GM12878 (cell line): ENCODE measurements at regions not wholly inside any gene's neighbourhood (a gene's known extent, or its start where the extent isn't known, plus 50 kb on each side); places are given as distances from the start of the nearest gene placed in this dataset.

Source experiments
- BHLHE40 ChIP-seq, 2 experiments: fragments of 450-650 bp in 1 of 2; IDR thresholded peaks; 2 replicates each; pipeline ENCODE4 v1.6.1; 2011 to 2017; ENCODE audit warnings: low read depth in 2 of 2, borderline replicate concordance in 1 of 2, improper control_type of control experiment in 1 of 2, low read length in 1 of 2, mild to moderate bottlenecking in 1 of 2
- ESRRA ChIP-seq: IDR thresholded peaks from 2 replicates; pipeline ENCODE4 v1.6.1; 2012; ENCODE audit warnings: mild to moderate bottlenecking, low read length, improper control_type of control experiment
- FOS ChIP-seq: IDR thresholded peaks from 3 replicates; pipeline ENCODE4 v1.6.1; 2011; ENCODE audit warnings: borderline replicate concordance; ENCODE audit not compliant: insufficient read length; ENCODE audit errors: extremely low read depth
- MTA3 ChIP-seq: IDR thresholded peaks from 2 replicates; pipeline ENCODE4 v1.6.1; 2012; ENCODE audit warnings: low read length, inconsistent platforms, borderline replicate concordance
- MYC ChIP-seq: IDR thresholded peaks from 2 replicates; pipeline ENCODE4 v1.6.1; 2011; ENCODE audit warnings: mild to moderate bottlenecking, low read length, moderate library complexity, inconsistent platforms; ENCODE audit not compliant: insufficient read depth, insufficient replicate concordance, insufficient read length, severe bottlenecking
- NFYB ChIP-seq: IDR thresholded peaks from 2 replicates; pipeline ENCODE4 v1.6.1; 2011; ENCODE audit warnings: low read depth, mild to moderate bottlenecking, low read length, improper control_type of control experiment, moderate library complexity; ENCODE audit not compliant: insufficient read depth
- POLR2AphosphoS5 ChIP-seq: IDR thresholded peaks from 2 replicates; pipeline ENCODE4 v1.6.1; 2011; ENCODE audit warnings: mild to moderate bottlenecking, low read length, inconsistent platforms
- RAD21 ChIP-seq: IDR thresholded peaks from 2 replicates; pipeline ENCODE4 v1.6.1; 2011; ENCODE audit warnings: mild to moderate bottlenecking, low read depth, low read length, moderate library complexity; ENCODE audit not compliant: insufficient read depth
- TCF7 ChIP-seq: IDR thresholded peaks from 2 replicates; pipeline ENCODE4 v1.6.1; 2014; ENCODE audit warnings: antibody characterized with exemption, borderline replicate concordance
- YBX1 ChIP-seq: fragments of 450-650 bp; IDR thresholded peaks from 2 replicates; pipeline ENCODE4 v1.6.1; 2016; ENCODE audit warnings: antibody characterized with exemption
- TF ChIP-seq, protein P1 (sequence below): fragments of 450-650 bp; formaldehyde crosslinking; IDR thresholded peaks from 2 replicates; pipeline ENCODE4 v1.5.0; 2022; ENCODE audit warnings: mild to moderate bottlenecking, missing genetic modification characterization
- TF ChIP-seq, protein P2 (sequence below), 3 experiments: IDR thresholded peaks in 2 of 3; conservative IDR thresholded peaks in 1 of 3; 2 replicates each; pipeline ENCODE4 v1.5.1; 2011; ENCODE audit warnings: low read depth in 3 of 3, low read length in 3 of 3, mild to moderate bottlenecking in 3 of 3, control low read depth in 2 of 3, moderate library complexity in 2 of 3, inconsistent platforms in 1 of 3, mixed read lengths in 1 of 3; ENCODE audit not compliant: control insufficient read depth in 2 of 3, insufficient read depth in 1 of 3; ENCODE audit errors: extremely low read depth in 1 of 3
- TF ChIP-seq, protein P3 (sequence below): fragments of 450-650 bp; IDR thresholded peaks from 2 replicates; pipeline ENCODE4 v1.6.1; 2017; ENCODE audit warnings: borderline replicate concordance

DNA sequence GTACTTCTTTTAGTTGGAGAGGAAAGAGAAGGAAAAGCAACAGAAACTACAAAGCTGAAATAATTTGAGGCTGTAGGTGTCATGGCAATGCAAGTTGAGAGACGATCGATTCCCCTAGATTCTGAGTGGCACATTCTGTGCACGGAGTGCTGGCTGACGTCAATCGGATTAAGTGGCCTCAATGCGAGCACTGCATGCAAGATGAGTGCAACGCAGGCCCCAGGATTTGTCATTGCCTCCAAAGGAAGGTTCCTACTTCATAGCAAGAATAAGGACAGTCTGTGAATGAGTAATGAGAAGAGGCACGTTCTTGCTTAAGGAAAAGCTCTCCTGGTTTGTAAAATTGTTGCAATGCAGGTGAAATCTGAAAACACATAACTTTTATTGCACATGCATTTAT lies 892.4 kb downstream of the KCNA4 start:
- no peak for TF ChIP-seq TCF7
- no peak for TF ChIP-seq FOS
- no peak for TF ChIP-seq POLR2AphosphoS5
- no peak for TF ChIP-seq BHLHE40 (IDR thresholded peaks at IDR 0.05; ENCODE audit: borderline replicate concordance in 1 of 2, low read depth in 2 of 2, low read length in 1 of 2)
- TF ChIP-seq YBX1 = no peak
- no peak for TF ChIP-seq NFYB
- TF ChIP-seq, protein P1, sequence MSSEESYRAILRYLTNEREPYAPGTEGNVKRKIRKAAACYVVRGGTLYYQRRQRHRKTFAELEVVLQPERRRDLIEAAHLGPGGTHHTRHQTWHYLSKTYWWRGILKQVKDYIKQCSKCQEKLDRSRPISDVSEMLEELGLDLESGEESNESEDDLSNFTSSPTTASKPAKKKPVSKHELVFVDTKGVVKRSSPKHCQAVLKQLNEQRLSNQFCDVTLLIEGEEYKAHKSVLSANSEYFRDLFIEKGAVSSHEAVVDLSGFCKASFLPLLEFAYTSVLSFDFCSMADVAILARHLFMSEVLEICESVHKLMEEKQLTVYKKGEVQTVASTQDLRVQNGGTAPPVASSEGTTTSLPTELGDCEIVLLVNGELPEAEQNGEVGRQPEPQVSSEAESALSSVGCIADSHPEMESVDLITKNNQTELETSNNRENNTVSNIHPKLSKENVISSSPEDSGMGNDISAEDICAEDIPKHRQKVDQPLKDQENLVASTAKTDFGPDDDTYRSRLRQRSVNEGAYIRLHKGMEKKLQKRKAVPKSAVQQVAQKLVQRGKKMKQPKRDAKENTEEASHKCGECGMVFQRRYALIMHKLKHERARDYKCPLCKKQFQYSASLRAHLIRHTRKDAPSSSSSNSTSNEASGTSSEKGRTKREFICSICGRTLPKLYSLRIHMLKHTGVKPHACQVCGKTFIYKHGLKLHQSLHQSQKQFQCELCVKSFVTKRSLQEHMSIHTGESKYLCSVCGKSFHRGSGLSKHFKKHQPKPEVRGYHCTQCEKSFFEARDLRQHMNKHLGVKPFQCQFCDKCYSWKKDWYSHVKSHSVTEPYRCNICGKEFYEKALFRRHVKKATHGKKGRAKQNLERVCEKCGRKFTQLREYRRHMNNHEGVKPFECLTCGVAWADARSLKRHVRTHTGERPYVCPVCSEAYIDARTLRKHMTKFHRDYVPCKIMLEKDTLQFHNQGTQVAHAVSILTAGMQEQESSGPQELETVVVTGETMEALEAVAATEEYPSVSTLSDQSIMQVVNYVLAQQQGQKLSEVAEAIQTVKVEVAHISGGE (CRISPR knock-in tag) = no peak
- TF ChIP-seq, protein P2, sequence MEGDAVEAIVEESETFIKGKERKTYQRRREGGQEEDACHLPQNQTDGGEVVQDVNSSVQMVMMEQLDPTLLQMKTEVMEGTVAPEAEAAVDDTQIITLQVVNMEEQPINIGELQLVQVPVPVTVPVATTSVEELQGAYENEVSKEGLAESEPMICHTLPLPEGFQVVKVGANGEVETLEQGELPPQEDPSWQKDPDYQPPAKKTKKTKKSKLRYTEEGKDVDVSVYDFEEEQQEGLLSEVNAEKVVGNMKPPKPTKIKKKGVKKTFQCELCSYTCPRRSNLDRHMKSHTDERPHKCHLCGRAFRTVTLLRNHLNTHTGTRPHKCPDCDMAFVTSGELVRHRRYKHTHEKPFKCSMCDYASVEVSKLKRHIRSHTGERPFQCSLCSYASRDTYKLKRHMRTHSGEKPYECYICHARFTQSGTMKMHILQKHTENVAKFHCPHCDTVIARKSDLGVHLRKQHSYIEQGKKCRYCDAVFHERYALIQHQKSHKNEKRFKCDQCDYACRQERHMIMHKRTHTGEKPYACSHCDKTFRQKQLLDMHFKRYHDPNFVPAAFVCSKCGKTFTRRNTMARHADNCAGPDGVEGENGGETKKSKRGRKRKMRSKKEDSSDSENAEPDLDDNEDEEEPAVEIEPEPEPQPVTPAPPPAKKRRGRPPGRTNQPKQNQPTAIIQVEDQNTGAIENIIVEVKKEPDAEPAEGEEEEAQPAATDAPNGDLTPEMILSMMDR (IDR thresholded peaks at IDR 0.05 in 2 of 3, conservative IDR thresholded peaks at IDR 0.05 in 1 of 3; ENCODE audit: control insufficient read depth in 2 of 3, extremely low read depth in 1 of 3, insufficient read depth in 1 of 3, low read depth in 3 of 3, low read length in 3 of 3) = no peak
- no peak for TF ChIP-seq MTA3
- TF ChIP-seq MYC = no peak
- TF ChIP-seq, protein P3, sequence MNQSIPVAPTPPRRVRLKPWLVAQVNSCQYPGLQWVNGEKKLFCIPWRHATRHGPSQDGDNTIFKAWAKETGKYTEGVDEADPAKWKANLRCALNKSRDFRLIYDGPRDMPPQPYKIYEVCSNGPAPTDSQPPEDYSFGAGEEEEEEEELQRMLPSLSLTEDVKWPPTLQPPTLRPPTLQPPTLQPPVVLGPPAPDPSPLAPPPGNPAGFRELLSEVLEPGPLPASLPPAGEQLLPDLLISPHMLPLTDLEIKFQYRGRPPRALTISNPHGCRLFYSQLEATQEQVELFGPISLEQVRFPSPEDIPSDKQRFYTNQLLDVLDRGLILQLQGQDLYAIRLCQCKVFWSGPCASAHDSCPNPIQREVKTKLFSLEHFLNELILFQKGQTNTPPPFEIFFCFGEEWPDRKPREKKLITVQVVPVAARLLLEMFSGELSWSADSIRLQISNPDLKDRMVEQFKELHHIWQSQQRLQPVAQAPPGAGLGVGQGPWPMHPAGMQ = no peak
- TF ChIP-seq ESRRA = no peak
- no peak for TF ChIP-seq RAD21
